ENCODE measurements at regions not wholly inside any gene's neighbourhood (a gene's known extent, or its start where the extent isn't known, plus 50 kb on each side); places are given as distances from the start of the nearest gene placed in this dataset.

GRCh38 chr4:164613256-164613655, 140.7 kb upstream of the SMIM31 start:
- Mint-ChIP-seq H3K4me3 (ENCODE audit: low read depth) (no peak overlapping the region), H3K9me3 (ENCODE audit: low read depth) (no peaks in the 10 kb centered on the region), H3K4me1 (ENCODE audit: low read depth) (no peaks in the 10 kb centered on the region), H3K27ac (no peak overlapping the region), H3K36me3 (ENCODE audit: insufficient read depth) (no peaks in the 10 kb centered on the region), H3K27me3 (no peaks in the 10 kb centered on the region)
- DNase-seq (ENCODE audit: low spot score, unreplicated experiment): no peak
- TF ChIP-seq CTCF (IDR thresholded peaks at IDR 0.05; ENCODE audit: unreplicated experiment): no peak

- H3K36me3 Mint-ChIP-seq (ENCODE audit: insufficient read depth): no peaks in the 10 kb centered on the region
- no peaks in the 10 kb centered on the region for H3K4me1 Mint-ChIP-seq (ENCODE audit: low read depth)
- no peak for TF ChIP-seq CTCF (IDR thresholded peaks at IDR 0.05; ENCODE audit: unreplicated experiment)
- H3K4me3 Mint-ChIP-seq (ENCODE audit: low read depth): no peak overlapping the region
- H3K27me3 Mint-ChIP-seq: no peaks in the 10 kb centered on the region
- no peaks in the 10 kb centered on the region for H3K9me3 Mint-ChIP-seq (ENCODE audit: low read depth)
- no peak overlapping the region for H3K27ac Mint-ChIP-seq
- DNase-seq (ENCODE audit: low spot score, unreplicated experiment): no peak
Observed at GRCh38 chr4:164613792-164614191, 140.1 kb upstream of the SMIM31 start.

GRCh38 chr4:164614329-164614728, 139.6 kb upstream of the SMIM31 start:
- Mint-ChIP-seq H3K27me3 (no peaks in the 10 kb centered on the region), H3K9me3 (ENCODE audit: low read depth) (no peaks in the 10 kb centered on the region), H3K36me3 (ENCODE audit: insufficient read depth) (no peaks in the 10 kb centered on the region), H3K27ac (no peak overlapping the region), H3K4me1 (ENCODE audit: low read depth) (no peaks in the 10 kb centered on the region), H3K4me3 (ENCODE audit: low read depth) (no peak overlapping the region)
- no peak for TF ChIP-seq CTCF (IDR thresholded peaks at IDR 0.05; ENCODE audit: unreplicated experiment)
- DNase-seq (ENCODE audit: low spot score, unreplicated experiment): no peak

- TF ChIP-seq CTCF (IDR thresholded peaks at IDR 0.05; ENCODE audit: unreplicated experiment): no peak
- H3K27ac Mint-ChIP-seq: no peak overlapping the region
- H3K27me3 Mint-ChIP-seq: no peaks in the 10 kb centered on the region
- no peaks in the 10 kb centered on the region for H3K36me3 Mint-ChIP-seq (ENCODE audit: insufficient read depth)
- no peak for DNase-seq (ENCODE audit: low spot score, unreplicated experiment)
- no peak overlapping the region for H3K4me3 Mint-ChIP-seq (ENCODE audit: low read depth)
- no peaks in the 10 kb centered on the region for H3K9me3 Mint-ChIP-seq (ENCODE audit: low read depth)
- H3K4me1 Mint-ChIP-seq (ENCODE audit: low read depth): no peaks in the 10 kb centered on the region
Observed at GRCh38 chr4:164614999-164615398, 138.9 kb upstream of the SMIM31 start.

- no peak for DNase-seq (ENCODE audit: low spot score, unreplicated experiment)
- no peak overlapping the region for H3K27ac Mint-ChIP-seq
- no peaks in the 10 kb centered on the region for H3K36me3 Mint-ChIP-seq (ENCODE audit: insufficient read depth)
- no peaks in the 10 kb centered on the region for H3K4me1 Mint-ChIP-seq (ENCODE audit: low read depth)
- H3K27me3 Mint-ChIP-seq: no peaks in the 10 kb centered on the region
- H3K9me3 Mint-ChIP-seq (ENCODE audit: low read depth): no peaks in the 10 kb centered on the region
- no peak overlapping the region for H3K4me3 Mint-ChIP-seq (ENCODE audit: low read depth)
- TF ChIP-seq CTCF (IDR thresholded peaks at IDR 0.05; ENCODE audit: unreplicated experiment): no peak
Observed at GRCh38 chr4:164615964-164616363, 138.0 kb upstream of the SMIM31 start.
